ENCODE measurements at regions not wholly inside any gene's neighbourhood (a gene's known extent, or its start where the extent isn't known, plus 50 kb on each side); places are given as distances from the start of the nearest gene placed in this dataset.

DNA sequence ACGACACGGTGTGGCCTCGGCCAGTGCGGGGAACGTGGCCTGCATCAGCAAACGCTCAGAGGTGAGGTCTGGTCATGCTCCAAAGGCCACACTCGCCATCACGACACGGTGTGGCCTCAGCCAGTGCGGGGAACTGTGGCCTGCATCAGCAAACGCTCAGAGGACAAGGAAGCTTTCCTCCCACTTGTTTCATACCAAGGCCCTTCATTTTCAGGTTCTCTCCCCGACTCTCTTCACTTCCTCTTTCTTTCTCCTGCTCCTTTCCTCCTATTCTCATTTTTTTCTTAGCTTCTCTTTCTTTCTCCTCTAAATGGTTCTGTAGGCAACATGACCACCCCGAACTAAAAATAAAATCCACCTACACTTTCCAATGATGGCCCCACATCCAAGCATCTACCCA, 384.4 kb upstream of the SHH start:
- no peak for FAIRE-seq
- peak; percentile 25 for DNase-seq (ENCODE audit: insufficient read length, low spot score)
- TF ChIP-seq POLR2A (IDR thresholded peaks at IDR 0.05; ENCODE audit: low read depth, low read length) = no peak
- peak; percentile 86 for TF ChIP-seq SPI1 (IDR thresholded peaks at IDR 0.05; ENCODE audit: low read depth, low read length)

DNA sequence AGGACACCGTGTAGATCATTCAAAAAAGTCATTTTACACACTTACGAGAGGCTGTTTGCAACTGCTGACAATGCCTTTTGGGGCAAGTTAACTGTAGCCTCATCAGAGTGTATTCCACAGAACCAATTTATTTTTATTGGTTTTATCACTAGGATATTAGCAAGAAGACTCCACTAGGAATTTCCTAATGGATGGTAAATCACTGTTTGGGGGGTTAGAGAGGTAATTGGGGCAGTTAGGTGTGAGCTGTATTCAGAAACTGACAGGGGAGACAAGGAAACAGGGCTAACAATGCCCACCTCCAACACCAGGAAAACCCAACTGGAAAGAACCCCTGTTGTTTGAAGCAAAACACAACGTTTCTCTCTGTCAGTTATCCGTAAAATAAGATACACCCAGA, 383.0 kb upstream of the SHH start:
- no peak for FAIRE-seq
- TF ChIP-seq POU2F2 (IDR thresholded peaks at IDR 0.05; ENCODE audit: low read depth, low read length) (no peak), PAX5 (IDR thresholded peaks at IDR 0.05; ENCODE audit: insufficient read depth, low read length, severe bottlenecking) (no peak), SPI1 (IDR thresholded peaks at IDR 0.05; ENCODE audit: low read depth, low read length) (no peak), TAF1 (IDR thresholded peaks at IDR 0.05; ENCODE audit: low read depth, low read length) (no peak), POLR2AphosphoS5 (IDR thresholded peaks at IDR 0.05; ENCODE audit: low read depth, low read length) (no peak), POLR2A (IDR thresholded peaks at IDR 0.05; ENCODE audit: low read depth, low read length) (no peak)
- no peak for DNase-seq (ENCODE audit: insufficient read length, low spot score)

GRCh38 chr7:156194813-156195212, 382.6 kb upstream of the SHH start:
- FAIRE-seq = no peak
- TF ChIP-seq TAF1 (IDR thresholded peaks at IDR 0.05; ENCODE audit: low read depth, low read length) (no peak), SPI1 (IDR thresholded peaks at IDR 0.05; ENCODE audit: low read depth, low read length) (no peak), POU2F2 (IDR thresholded peaks at IDR 0.05; ENCODE audit: low read depth, low read length) (no peak), POLR2AphosphoS5 (IDR thresholded peaks at IDR 0.05; ENCODE audit: low read depth, low read length) (no peak), POLR2A (IDR thresholded peaks at IDR 0.05; ENCODE audit: low read depth, low read length) (no peak), PAX5 (IDR thresholded peaks at IDR 0.05; ENCODE audit: insufficient read depth, low read length, severe bottlenecking) (no peak)

DNA sequence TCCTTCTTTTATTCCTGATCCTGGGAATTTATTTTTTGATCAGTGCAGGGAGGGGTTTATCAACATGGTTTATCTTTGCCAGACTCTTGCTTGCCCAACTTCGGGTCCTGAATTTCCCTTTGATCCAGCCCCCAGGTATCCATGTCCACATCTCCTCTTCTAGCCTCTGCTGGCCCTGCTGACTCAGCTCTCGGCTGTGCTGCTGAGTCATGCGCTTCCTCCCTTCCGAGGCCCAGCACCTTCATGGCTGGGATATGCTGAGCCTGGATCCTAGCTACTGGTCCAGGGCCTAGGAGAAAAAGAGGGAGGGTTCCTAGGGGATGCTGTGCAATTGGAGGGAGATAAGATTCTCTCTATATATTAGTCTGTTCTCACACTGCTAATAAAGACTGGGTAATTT, 380.7 kb upstream of the SHH start:
- no peak for FAIRE-seq

More at GRCh38 chr7:156194813-156195212, 382.6 kb upstream of the SHH start:
- no peak for DNase-seq (ENCODE audit: insufficient read length, low spot score)

GRCh38 chr7:156191090-156191489, 378.8 kb upstream of the SHH start:
- no peak for TF ChIP-seq POLR2A (IDR thresholded peaks at IDR 0.05; ENCODE audit: low read depth, low read length)
- TF ChIP-seq PAX5 (IDR thresholded peaks at IDR 0.05; ENCODE audit: insufficient read depth, low read length, severe bottlenecking) = no peak
- no peak for TF ChIP-seq POLR2AphosphoS5 (IDR thresholded peaks at IDR 0.05; ENCODE audit: low read depth, low read length)
- TF ChIP-seq SPI1 (IDR thresholded peaks at IDR 0.05; ENCODE audit: low read depth, low read length) = no peak
- TF ChIP-seq POU2F2 (IDR thresholded peaks at IDR 0.05; ENCODE audit: low read depth, low read length) = no peak
- TF ChIP-seq TAF1 (IDR thresholded peaks at IDR 0.05; ENCODE audit: low read depth, low read length) = no peak
- FAIRE-seq (no peak), DNase-seq (ENCODE audit: insufficient read length, low spot score) (no peak)

More for the DNA sequence above, 380.7 kb upstream of the SHH start:
- DNase-seq (ENCODE audit: insufficient read length, low spot score) = no peak
- TF ChIP-seq TAF1 (IDR thresholded peaks at IDR 0.05; ENCODE audit: low read depth, low read length) (no peak), POLR2AphosphoS5 (IDR thresholded peaks at IDR 0.05; ENCODE audit: low read depth, low read length) (no peak), SPI1 (IDR thresholded peaks at IDR 0.05; ENCODE audit: low read depth, low read length) (no peak), POU2F2 (IDR thresholded peaks at IDR 0.05; ENCODE audit: low read depth, low read length) (no peak), PAX5 (IDR thresholded peaks at IDR 0.05; ENCODE audit: insufficient read depth, low read length, severe bottlenecking) (no peak), POLR2A (IDR thresholded peaks at IDR 0.05; ENCODE audit: low read depth, low read length) (no peak)

GRCh38 chr7:156185076-156185475, 372.8 kb upstream of the SHH start:
- no peak for DNase-seq (ENCODE audit: insufficient read length, low spot score)
- FAIRE-seq = no peak

GRCh38 chr7:156184164-156184563, 371.9 kb upstream of the SHH start:
- no peak for DNase-seq (ENCODE audit: insufficient read length, low spot score)
- FAIRE-seq = no peak
- no peak for TF ChIP-seq TAF1 (IDR thresholded peaks at IDR 0.05; ENCODE audit: low read depth, low read length)

More at GRCh38 chr7:156185076-156185475, 372.8 kb upstream of the SHH start:
- TF ChIP-seq POLR2AphosphoS5 (IDR thresholded peaks at IDR 0.05; ENCODE audit: low read depth, low read length) (no peak), PAX5 (IDR thresholded peaks at IDR 0.05; ENCODE audit: insufficient read depth, low read length, severe bottlenecking) (no peak), SPI1 (IDR thresholded peaks at IDR 0.05; ENCODE audit: low read depth, low read length) (no peak), POLR2A (IDR thresholded peaks at IDR 0.05; ENCODE audit: low read depth, low read length) (no peak), TAF1 (IDR thresholded peaks at IDR 0.05; ENCODE audit: low read depth, low read length) (no peak), POU2F2 (IDR thresholded peaks at IDR 0.05; ENCODE audit: low read depth, low read length) (no peak)

GRCh38 chr7:156180451-156181229, 368.4 kb upstream of the SHH start:
- no peak for DNase-seq (ENCODE audit: insufficient read length, low spot score)
- no peak for FAIRE-seq
- TF ChIP-seq POLR2AphosphoS5 (IDR thresholded peaks at IDR 0.05; ENCODE audit: low read depth, low read length) = no peak

DNA sequence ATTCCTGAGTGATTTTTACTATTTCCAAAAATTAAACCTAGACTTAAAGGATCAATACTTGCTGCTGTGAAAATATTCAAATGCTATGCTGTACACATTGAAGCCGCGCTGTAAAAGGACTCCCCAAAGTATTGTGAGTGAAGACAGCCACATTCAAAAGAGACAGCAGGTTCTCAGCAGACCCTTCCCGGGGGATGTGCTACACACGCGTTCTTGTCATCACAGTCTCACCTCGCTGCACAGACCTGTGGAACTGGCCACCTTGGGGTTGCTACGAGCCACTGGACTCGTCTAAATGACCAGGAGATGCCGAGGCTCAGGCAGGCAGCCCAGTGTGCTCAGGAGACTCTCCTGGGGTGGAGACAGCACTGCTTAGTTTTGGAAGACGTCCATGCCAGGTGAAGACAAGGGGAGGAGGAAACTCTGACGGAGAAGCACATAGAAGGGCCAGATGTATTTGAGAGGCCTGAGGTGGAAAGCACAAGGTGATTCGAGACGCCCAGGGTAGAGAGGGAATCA, 367.7 kb upstream of the SHH start:
- TF ChIP-seq TAF1 (IDR thresholded peaks at IDR 0.05; ENCODE audit: low read depth, low read length) (no peak), POU2F2 (IDR thresholded peaks at IDR 0.05; ENCODE audit: low read depth, low read length) (no peak), PAX5 (IDR thresholded peaks at IDR 0.05; ENCODE audit: insufficient read depth, low read length, severe bottlenecking) (no peak), POLR2A (IDR thresholded peaks at IDR 0.05; ENCODE audit: low read depth, low read length) (no peak), POLR2AphosphoS5 (IDR thresholded peaks at IDR 0.05; ENCODE audit: low read depth, low read length) (no peak), SPI1 (IDR thresholded peaks at IDR 0.05; ENCODE audit: low read depth, low read length) (no peak)
- no peak for DNase-seq (ENCODE audit: insufficient read length, low spot score)

DNA sequence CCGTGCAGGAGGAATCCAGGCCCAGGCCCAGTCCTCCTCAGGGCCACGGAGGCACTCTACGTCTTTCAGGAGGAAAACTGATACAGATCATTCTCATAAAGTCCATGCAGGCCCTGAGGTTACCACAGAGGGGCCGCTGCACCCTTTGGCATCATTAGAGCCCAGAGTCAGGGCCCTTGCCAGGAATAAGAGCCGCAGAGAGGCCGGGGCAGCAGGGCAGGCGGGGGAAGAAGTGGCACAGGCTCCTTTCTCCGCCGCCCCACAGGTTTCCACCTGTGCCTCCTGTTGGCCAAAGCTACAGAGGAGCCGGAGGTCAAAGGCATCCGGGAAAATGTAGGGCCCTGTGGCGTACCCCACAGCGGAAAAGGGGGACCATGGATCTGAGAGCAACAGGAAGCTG, 366.6 kb upstream of the SHH start:
- TF ChIP-seq TAF1 (IDR thresholded peaks at IDR 0.05; ENCODE audit: low read depth, low read length) (no peak), POU2F2 (IDR thresholded peaks at IDR 0.05; ENCODE audit: low read depth, low read length) (no peak), PAX5 (IDR thresholded peaks at IDR 0.05; ENCODE audit: insufficient read depth, low read length, severe bottlenecking) (no peak), SPI1 (IDR thresholded peaks at IDR 0.05; ENCODE audit: low read depth, low read length) (no peak), POLR2AphosphoS5 (IDR thresholded peaks at IDR 0.05; ENCODE audit: low read depth, low read length) (no peak), POLR2A (IDR thresholded peaks at IDR 0.05; ENCODE audit: low read depth, low read length) (no peak)
- FAIRE-seq = no peak
- no peak for DNase-seq (ENCODE audit: insufficient read length, low spot score)

More for the DNA sequence above, 367.7 kb upstream of the SHH start:
- no peak for FAIRE-seq
